ENCODE measurements at regions not wholly inside any gene's neighbourhood (a gene's known extent, or its start where the extent isn't known, plus 50 kb on each side); places are given as distances from the start of the nearest gene placed in this dataset.

DNA sequence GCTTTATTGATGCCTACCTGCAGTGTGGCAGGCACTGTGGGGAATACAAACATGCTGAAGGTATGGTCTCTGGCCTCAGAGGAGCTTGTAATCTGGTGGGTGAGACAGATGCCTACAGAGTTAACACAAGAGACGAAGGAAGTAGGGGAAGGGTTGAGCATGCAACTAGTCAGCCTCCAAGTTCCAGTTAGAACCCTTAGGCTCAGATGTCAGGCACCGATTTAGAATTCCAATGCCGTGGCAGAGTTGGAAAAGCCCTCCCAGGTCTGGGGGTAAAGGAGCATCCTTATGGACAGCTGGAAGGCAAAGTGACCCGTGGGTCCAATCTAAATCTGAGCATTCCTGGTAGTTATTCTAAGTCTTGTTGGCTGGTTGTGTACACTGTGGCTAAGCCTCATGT, 132.9 kb upstream of the GJB5 start:
- TF ChIP-seq, protein P1, sequence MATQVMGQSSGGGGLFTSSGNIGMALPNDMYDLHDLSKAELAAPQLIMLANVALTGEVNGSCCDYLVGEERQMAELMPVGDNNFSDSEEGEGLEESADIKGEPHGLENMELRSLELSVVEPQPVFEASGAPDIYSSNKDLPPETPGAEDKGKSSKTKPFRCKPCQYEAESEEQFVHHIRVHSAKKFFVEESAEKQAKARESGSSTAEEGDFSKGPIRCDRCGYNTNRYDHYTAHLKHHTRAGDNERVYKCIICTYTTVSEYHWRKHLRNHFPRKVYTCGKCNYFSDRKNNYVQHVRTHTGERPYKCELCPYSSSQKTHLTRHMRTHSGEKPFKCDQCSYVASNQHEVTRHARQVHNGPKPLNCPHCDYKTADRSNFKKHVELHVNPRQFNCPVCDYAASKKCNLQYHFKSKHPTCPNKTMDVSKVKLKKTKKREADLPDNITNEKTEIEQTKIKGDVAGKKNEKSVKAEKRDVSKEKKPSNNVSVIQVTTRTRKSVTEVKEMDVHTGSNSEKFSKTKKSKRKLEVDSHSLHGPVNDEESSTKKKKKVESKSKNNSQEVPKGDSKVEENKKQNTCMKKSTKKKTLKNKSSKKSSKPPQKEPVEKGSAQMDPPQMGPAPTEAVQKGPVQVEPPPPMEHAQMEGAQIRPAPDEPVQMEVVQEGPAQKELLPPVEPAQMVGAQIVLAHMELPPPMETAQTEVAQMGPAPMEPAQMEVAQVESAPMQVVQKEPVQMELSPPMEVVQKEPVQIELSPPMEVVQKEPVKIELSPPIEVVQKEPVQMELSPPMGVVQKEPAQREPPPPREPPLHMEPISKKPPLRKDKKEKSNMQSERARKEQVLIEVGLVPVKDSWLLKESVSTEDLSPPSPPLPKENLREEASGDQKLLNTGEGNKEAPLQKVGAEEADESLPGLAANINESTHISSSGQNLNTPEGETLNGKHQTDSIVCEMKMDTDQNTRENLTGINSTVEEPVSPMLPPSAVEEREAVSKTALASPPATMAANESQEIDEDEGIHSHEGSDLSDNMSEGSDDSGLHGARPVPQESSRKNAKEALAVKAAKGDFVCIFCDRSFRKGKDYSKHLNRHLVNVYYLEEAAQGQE (IDR thresholded peaks at IDR 0.05; ENCODE audit: insufficient replicate concordance, low read depth), result no peak
- TF ChIP-seq CTCF (IDR thresholded peaks at IDR 0.05; ENCODE audit: insufficient read depth, low read length), result no peak
- TF ChIP-seq GABPA (IDR thresholded peaks at IDR 0.05; ENCODE audit: low read depth), result no peak
- TF ChIP-seq POLR2AphosphoS5 (IDR thresholded peaks at IDR 0.05; ENCODE audit: low read depth), result no peak
- no peak for TF ChIP-seq SPI1 (IDR thresholded peaks at IDR 0.05; ENCODE audit: borderline replicate concordance, low read depth)

All from HL-60 (cell line).